GM12878 (cell line): ENCODE measurements at regions not wholly inside any gene's neighbourhood (a gene's known extent, or its start where the extent isn't known, plus 50 kb on each side); places are given as distances from the start of the nearest gene placed in this dataset.

Experiments used
- ATAC-seq: fragments of 200-7000 bp; cut with Tn5 transposase; 3 replicates; pipeline ENCODE4 v1.9.1; 2020; ENCODE audit warnings: mild to moderate bottlenecking, moderate library complexity
- BruUV-seq: library from RNA; stranded (reverse); fragments of 400-500 nt; replicated peaks from 2 replicates; lab custom pipeline; 2021; lab: Mats Ljungman, UMichigan
- CTCF ChIA-PET: fragments of 300-600 bp; sonication (Branson Sonifier 250); formaldehyde crosslinking; extraction: SDS; loops from one replicate; lab custom pipeline; 2021; ENCODE audit warnings: inconsistent platforms; lab: Yijun Ruan, JAX
- POLR2A ChIA-PET: fragments of 350-600 bp; formaldehyde crosslinking; extraction: SDS; loops from one replicate; lab custom pipeline; 2021; ENCODE audit warnings: inconsistent platforms; lab: Charles Lee
- RAD21 ChIA-PET: fragments of 300-600 bp; sonication (Branson Sonifier 250); formaldehyde crosslinking; loops from one replicate; lab custom pipeline; 2023; ENCODE audit warnings: antibody characterized with exemption; ENCODE audit not compliant: unreplicated experiment; lab: Charles Lee
- SMC1A ChIA-PET: fragments of 300-600 bp; sonication (Branson Sonifier 250); formaldehyde crosslinking; loops from one replicate; lab custom pipeline; 2023; ENCODE audit not compliant: unreplicated experiment, uncharacterized antibody; lab: Charles Lee
- DNase-seq: peaks from one replicate; pipeline ENCODE4 v3.0.0-alpha.2; 2011; ENCODE audit warnings: low read depth, low spot score
- FAIRE-seq: peaks from 3 replicates; lab custom pipeline; 2011; peaks lifted over from hg19 to GRCh38; lab: Jason Lieb, UNC
- H2AFZ ChIP-seq: 2 replicates; pipeline ENCODE4 v1.6.0; 2011; ENCODE audit warnings: low read depth, low read length, control low read depth; ENCODE audit not compliant: control insufficient read depth
- H3K27ac ChIP-seq: 2 replicates; pipeline ENCODE4 v1.5.1; 2011; ENCODE audit warnings: control low read depth; ENCODE audit not compliant: control insufficient read depth, insufficient read depth
- H3K27me3 ChIP-seq, 2 experiments: replicated peaks in 1 of 2; 2 replicates each; pipeline versions ENCODE4 v1.6.0 to v1.6.1; 2011; ENCODE audit warnings: low read length in 1 of 2; ENCODE audit not compliant: control insufficient read depth in 2 of 2, insufficient read depth in 2 of 2
- H3K36me3 ChIP-seq, 2 experiments: 2 replicates each; pipeline ENCODE4 v1.5.1; 2011; ENCODE audit warnings: low read length in 1 of 2; ENCODE audit not compliant: control insufficient read depth in 2 of 2, insufficient read depth in 2 of 2
- H3K4me1 ChIP-seq: 2 replicates; pipeline ENCODE4 v1.6.1; 2011; ENCODE audit warnings: mild to moderate bottlenecking, low read length, moderate library complexity, mixed read lengths; ENCODE audit not compliant: control insufficient read depth, insufficient read depth
- H3K4me2 ChIP-seq: 2 replicates; pipeline ENCODE4 v1.6.0; 2011; ENCODE audit warnings: control low read depth; ENCODE audit not compliant: control insufficient read depth, insufficient read depth
- H3K4me3 ChIP-seq: fragments of 200-600 bp; sonication (generic); 2 replicates; pipeline ENCODE4 v1.5.1; 2016
- H3K79me2 ChIP-seq: 2 replicates; pipeline ENCODE4 v1.6.0; 2011; ENCODE audit warnings: low read length; ENCODE audit not compliant: control insufficient read depth, insufficient read depth
- H3K9ac ChIP-seq: 2 replicates; pipeline ENCODE4 v1.8.0; 2011; ENCODE audit warnings: low read length, control low read depth, mixed read lengths; ENCODE audit not compliant: control insufficient read depth, insufficient read depth
- H3K9me3 ChIP-seq: replicated peaks from 3 replicates; pipeline ENCODE4 v1.5.1; 2011; ENCODE audit warnings: mild to moderate bottlenecking, low read length; ENCODE audit not compliant: control insufficient read depth, insufficient read depth
- H4K20me1 ChIP-seq: 2 replicates; pipeline ENCODE4 v1.6.0; 2011; ENCODE audit not compliant: control insufficient read depth, insufficient read depth
- BCL3 ChIP-seq: IDR thresholded peaks from 2 replicates; pipeline ENCODE4 v1.6.1; 2011; ENCODE audit warnings: borderline replicate concordance, low read depth, mild to moderate bottlenecking, moderate library complexity, low read length; ENCODE audit not compliant: insufficient read depth, poor library complexity, severe bottlenecking
- CREB1 ChIP-seq: IDR thresholded peaks from 2 replicates; pipeline ENCODE4 v1.6.1; 2012; ENCODE audit warnings: low read depth, mild to moderate bottlenecking, inconsistent platforms
- E4F1 ChIP-seq: fragments of 450-650 bp; IDR thresholded peaks from 2 replicates; pipeline ENCODE4 v1.6.1; 2018; ENCODE audit warnings: borderline replicate concordance, mild to moderate bottlenecking; ENCODE audit not compliant: partially characterized antibody
- GATAD2B ChIP-seq: fragments of 450-650 bp; conservative IDR thresholded peaks from 2 replicates; pipeline ENCODE4 v1.6.1; 2017; ENCODE audit warnings: low read depth, mild to moderate bottlenecking, moderate library complexity
- IRF3 ChIP-seq: fragments of 450-650 bp; IDR thresholded peaks from 2 replicates; pipeline ENCODE4 v1.6.1; 2014; ENCODE audit warnings: mild to moderate bottlenecking
- MLLT1 ChIP-seq: fragments of 450-650 bp; IDR thresholded peaks from 2 replicates; pipeline ENCODE4 v1.6.1; 2016; ENCODE audit warnings: mild to moderate bottlenecking
- MYB ChIP-seq: fragments of 150-350 bp; IDR thresholded peaks from 2 replicates; pipeline ENCODE4 v1.6.1; 2014; ENCODE audit warnings: mild to moderate bottlenecking, low read depth, low read length, borderline replicate concordance
- NFIC ChIP-seq: IDR thresholded peaks from 2 replicates; pipeline ENCODE4 v1.6.1; 2012; ENCODE audit warnings: low read depth, mild to moderate bottlenecking, inconsistent platforms, low read length, moderate library complexity
- NFYB ChIP-seq: IDR thresholded peaks from 2 replicates; pipeline ENCODE4 v1.6.1; 2011; ENCODE audit warnings: low read depth, mild to moderate bottlenecking, low read length, improper control_type of control experiment, moderate library complexity; ENCODE audit not compliant: insufficient read depth
- NR2C2 ChIP-seq: IDR thresholded peaks from 2 replicates; pipeline ENCODE4 v1.6.1; 2011; ENCODE audit warnings: borderline replicate concordance, low read depth; ENCODE audit not compliant: control insufficient read depth, insufficient read length
- SIN3A ChIP-seq: IDR thresholded peaks from 2 replicates; pipeline ENCODE4 v1.6.1; 2012; ENCODE audit warnings: low read depth, low read length, improper control_type of control experiment
- SKIL ChIP-seq: fragments of 450-650 bp; IDR thresholded peaks from 2 replicates; pipeline ENCODE4 v1.6.1; 2017; ENCODE audit warnings: mild to moderate bottlenecking, low read depth, inconsistent platforms; ENCODE audit not compliant: poor library complexity, severe bottlenecking
- ZNF207 ChIP-seq: fragments of 450-650 bp; IDR thresholded peaks from 2 replicates; pipeline ENCODE4 v1.6.1; 2014; ENCODE audit warnings: antibody characterized with exemption, mild to moderate bottlenecking, borderline replicate concordance
- WGBS: methylation state at CpG from one replicate; pipeline ENCODE4 v1.1.6; 2016; ENCODE audit warnings: low lambda C conversion rate; ENCODE audit not compliant: insufficient replicate concordance, insufficient coverage; ENCODE audit errors: missing lambda C conversion rate; 5-methylcytosine and 5-hydroxymethylcytosine counted together
- in situ Hi-C: fragments of 300-500 bp; cut with MboI; formaldehyde crosslinking; loops from 9 replicates; pipeline ENCODE4 v1.14.3; 2018; ENCODE audit warnings: mixed read lengths
- intact Hi-C: fragments of 100-400 bp; cut with micrococcal nuclease; formaldehyde crosslinking; loops from one replicate; pipeline ENCODE4 v1.14.2; 2022; ENCODE audit not compliant: unreplicated experiment

- TF ChIP-seq IRF3 (no peak), SKIL (no peak), MLLT1 (no peak)
These were observed 175.3 kb downstream of the ERCC6L2 start (continued) for GRCh38 chr9:96050861-96051155.

GRCh38 chr9:96050048-96050860 is 174.8 kb downstream of the ERCC6L2 start:
- no peak overlapping the region for H3K9ac ChIP-seq
- ChIA-PET RAD21 (no interaction called here), SMC1A (no interaction called here), CTCF (no interaction called here), POLR2A (no interaction called here)
- no peak overlapping the region for H2AFZ ChIP-seq
- peaks cover 0 to 1% of the 10 kb centered on the region in 2 experiments; a peak in 1 of 4 replicates for H3K27me3 ChIP-seq
- 68% methylated on average over 27 of the region's 30 CpGs for WGBS
- no TSS peak for BruUV-seq
- H4K20me1 ChIP-seq = no peaks in the 10 kb centered on the region
- ATAC-seq (no peak), FAIRE-seq (no peak), DNase-seq (no peak)
- H3K27ac ChIP-seq = no peak overlapping the region
- no peaks in the 10 kb centered on the region for H3K4me1 ChIP-seq
- intact Hi-C loops (no loop called here), in situ Hi-C loops (no loop called here)
- H3K4me3 ChIP-seq = no peak overlapping the region
- no peaks in the 10 kb centered on the region for H3K36me3 ChIP-seq
- H3K4me2 ChIP-seq = no peak overlapping the region
- H3K9me3 ChIP-seq = no peaks in the 10 kb centered on the region; the same call in 2 of the 3 replicates
- H3K79me2 ChIP-seq = no peaks in the 10 kb centered on the region
- TF ChIP-seq E4F1 (no peak), ZNF207 (no peak), BCL3 (no peak), CREB1 (no peak), MYB (no peak), NFYB (no peak), NFIC (no peak), NR2C2 (no peak), SIN3A (no peak), GATAD2B (no peak)
